Left ventricle myocardium inferior (tissue), 1 donor: ENCODE measurements at regions not wholly inside any gene's neighbourhood (a gene's known extent, or its start where the extent isn't known, plus 50 kb on each side); places are given as distances from the start of the nearest gene placed in this dataset.

ENCODE experiments used
- DNase-seq: peaks from one replicate; pipeline ENCODE4 v3.0.0-alpha.2; 2020
- H3K27ac ChIP-seq: fragments of 200-600 bp; replicated peaks from 2 replicates; pipeline ENCODE4 v1.8.0; 2021
- H3K27me3 ChIP-seq: fragments of 200-600 bp; 2 replicates; pipeline ENCODE4 v1.8.0; 2021; ENCODE audit warnings: low read depth
- H3K36me3 ChIP-seq: fragments of 200-600 bp; 2 replicates; pipeline ENCODE4 v1.8.0; 2021
- H3K4me1 ChIP-seq: fragments of 200-600 bp; 2 replicates; pipeline ENCODE4 v1.8.0; 2021
- H3K4me3 ChIP-seq: fragments of 200-600 bp; 2 replicates; pipeline ENCODE4 v1.8.0; 2021; ENCODE audit warnings: mild to moderate bottlenecking, moderate library complexity
- H3K9me3 ChIP-seq: fragments of 200-600 bp; replicated peaks from 2 replicates; pipeline ENCODE4 v1.8.0; 2021
- CTCF ChIP-seq: fragments of 200-600 bp; IDR thresholded peaks from 2 replicates; pipeline ENCODE4 v1.8.0; 2021; ENCODE audit warnings: antibody characterized with exemption, mild to moderate bottlenecking, borderline replicate concordance
- intact Hi-C: fragments of 100-400 bp; cut with micrococcal nuclease; formaldehyde crosslinking; loops from one replicate; pipeline ENCODE4 v1.11.0; 2022
- donor health status: DM: no; HTN: yes; CAD: no; lungs with severe emphysema.

GRCh38 chr15:29600262-29600661, 222.0 kb downstream of the TJP1 start:
- H3K9me3 ChIP-seq: no peaks in the 10 kb centered on the region
- H3K27me3 ChIP-seq: peaks cover 5% of the 10 kb centered on the region
- intact Hi-C loops: no loop called here
- no peak overlapping the region for H3K4me3 ChIP-seq
- DNase-seq: no peak
- H3K4me1 ChIP-seq: no peaks in the 10 kb centered on the region
- H3K36me3 ChIP-seq: no peaks in the 10 kb centered on the region
- TF ChIP-seq CTCF: no peak
- H3K27ac ChIP-seq: no peak overlapping the region

- H3K4me1 ChIP-seq: no peaks in the 10 kb centered on the region
- H3K27ac ChIP-seq: no peak overlapping the region
- no peaks in the 10 kb centered on the region for H3K36me3 ChIP-seq
- H3K4me3 ChIP-seq: no peak overlapping the region
- no peaks in the 10 kb centered on the region for H3K9me3 ChIP-seq
- intact Hi-C loops: no loop called here
- no peak for TF ChIP-seq CTCF
- H3K27me3 ChIP-seq: peaks cover 30% of the 10 kb centered on the region
- DNase-seq: no peak
Observed at GRCh38 chr15:29596266-29596665, 226.0 kb downstream of the TJP1 start.

- Histone ChIP-seq H3K4me1 (no peaks in the 10 kb centered on the region), H3K4me3 (no peak overlapping the region), H3K9me3 (no peaks in the 10 kb centered on the region), H3K27me3 (peaks cover 37% of the 10 kb centered on the region), H3K27ac (no peak overlapping the region), H3K36me3 (no peaks in the 10 kb centered on the region)
- intact Hi-C loops: no loop called here
- no peak for TF ChIP-seq CTCF
- no peak for DNase-seq
Observed at GRCh38 chr15:29593629-29594028, 228.6 kb downstream of the TJP1 start.

GRCh38 chr15:29593111-29593510, 229.2 kb downstream of the TJP1 start:
- no peak for DNase-seq
- Histone ChIP-seq H3K36me3 (no peaks in the 10 kb centered on the region), H3K27ac (no peak overlapping the region), H3K4me1 (no peaks in the 10 kb centered on the region), H3K27me3 (peaks cover 37% of the 10 kb centered on the region), H3K4me3 (no peak overlapping the region), H3K9me3 (no peaks in the 10 kb centered on the region)
- no peak for TF ChIP-seq CTCF
- intact Hi-C loops: no loop called here

GRCh38 chr15:29590701-29591100, 231.6 kb downstream of the TJP1 start:
- no peaks in the 10 kb centered on the region for H3K4me1 ChIP-seq
- H3K27ac ChIP-seq: no peak overlapping the region
- no peak for DNase-seq
- no peak for TF ChIP-seq CTCF
- intact Hi-C loops: no loop called here
- peaks cover 42% of the 10 kb centered on the region for H3K27me3 ChIP-seq
- H3K9me3 ChIP-seq: no peaks in the 10 kb centered on the region
- no peaks in the 10 kb centered on the region for H3K36me3 ChIP-seq
- H3K4me3 ChIP-seq: no peak overlapping the region

GRCh38 chr15:29589975-29590374, 232.3 kb downstream of the TJP1 start:
- Histone ChIP-seq H3K4me3 (no peak overlapping the region), H3K27ac (no peak overlapping the region), H3K4me1 (no peaks in the 10 kb centered on the region), H3K9me3 (no peaks in the 10 kb centered on the region), H3K36me3 (no peaks in the 10 kb centered on the region), H3K27me3 (peaks cover 37% of the 10 kb centered on the region)
- intact Hi-C loops: no loop called here
- DNase-seq: no peak
- no peak for TF ChIP-seq CTCF
